AG10803 (cell line): ENCODE measurements at regions not wholly inside any gene's neighbourhood (a gene's known extent, or its start where the extent isn't known, plus 50 kb on each side); places are given as distances from the start of the nearest gene placed in this dataset.
A peak's percentile ranks its signal among the peaks of the same experiment; 100 is the strongest.
"Not testable (repeated sequence)": the region's sequence is repeated elsewhere in the genome, so short reads cannot be mapped to it uniquely, and the experiment has no call there.

ENCODE experiments used
- DNase-seq: peaks from one replicate; pipeline ENCODE4 v3.0.0; 2010; ENCODE audit warnings: low read depth
- H3K4me3 ChIP-seq: 2 replicates; pipeline ENCODE4 v1.5.1; 2011; ENCODE audit warnings: mild to moderate bottlenecking, low read length, control low read depth
- TF ChIP-seq, protein P1 (sequence below): conservative IDR thresholded peaks from 2 replicates; pipeline ENCODE4 v1.5.1; 2011; ENCODE audit warnings: mild to moderate bottlenecking, low read length, control low read depth, inconsistent platforms

DNA sequence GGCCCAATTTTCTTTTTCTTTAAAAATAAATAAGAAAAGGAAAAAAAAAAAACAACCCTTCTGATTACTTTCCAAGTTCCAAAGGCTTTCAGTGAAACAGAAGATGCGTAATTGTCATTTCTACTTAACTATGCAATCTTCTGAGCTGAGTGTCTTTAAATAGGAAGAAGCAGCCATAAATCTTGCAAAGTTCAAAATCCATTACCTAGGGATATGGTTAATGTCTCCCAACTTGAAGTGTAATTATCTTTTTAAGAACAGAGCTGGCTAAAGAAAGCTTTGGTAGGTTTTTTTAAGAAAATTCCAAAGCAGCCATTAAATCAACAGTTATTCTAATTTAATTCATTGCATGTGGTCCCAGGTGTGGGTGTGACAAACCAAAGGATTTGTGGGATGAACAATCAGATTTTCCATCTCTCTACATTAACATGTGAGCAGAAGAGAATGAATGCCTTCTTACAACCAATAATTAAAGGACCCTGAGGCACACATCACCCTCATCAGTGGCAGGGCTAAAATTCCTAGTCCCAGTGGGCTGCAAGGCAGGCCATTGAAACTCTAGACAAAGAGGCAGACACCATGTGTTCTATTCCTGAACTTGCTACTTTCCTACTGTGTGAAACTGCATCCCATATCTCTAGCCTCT is 419.2 kb downstream of the REEP3 start:
- H3K4me3 ChIP-seq: no peak overlapping the region
- no peak for DNase-seq
- TF ChIP-seq, protein P1, sequence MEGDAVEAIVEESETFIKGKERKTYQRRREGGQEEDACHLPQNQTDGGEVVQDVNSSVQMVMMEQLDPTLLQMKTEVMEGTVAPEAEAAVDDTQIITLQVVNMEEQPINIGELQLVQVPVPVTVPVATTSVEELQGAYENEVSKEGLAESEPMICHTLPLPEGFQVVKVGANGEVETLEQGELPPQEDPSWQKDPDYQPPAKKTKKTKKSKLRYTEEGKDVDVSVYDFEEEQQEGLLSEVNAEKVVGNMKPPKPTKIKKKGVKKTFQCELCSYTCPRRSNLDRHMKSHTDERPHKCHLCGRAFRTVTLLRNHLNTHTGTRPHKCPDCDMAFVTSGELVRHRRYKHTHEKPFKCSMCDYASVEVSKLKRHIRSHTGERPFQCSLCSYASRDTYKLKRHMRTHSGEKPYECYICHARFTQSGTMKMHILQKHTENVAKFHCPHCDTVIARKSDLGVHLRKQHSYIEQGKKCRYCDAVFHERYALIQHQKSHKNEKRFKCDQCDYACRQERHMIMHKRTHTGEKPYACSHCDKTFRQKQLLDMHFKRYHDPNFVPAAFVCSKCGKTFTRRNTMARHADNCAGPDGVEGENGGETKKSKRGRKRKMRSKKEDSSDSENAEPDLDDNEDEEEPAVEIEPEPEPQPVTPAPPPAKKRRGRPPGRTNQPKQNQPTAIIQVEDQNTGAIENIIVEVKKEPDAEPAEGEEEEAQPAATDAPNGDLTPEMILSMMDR: no peak

DNA sequence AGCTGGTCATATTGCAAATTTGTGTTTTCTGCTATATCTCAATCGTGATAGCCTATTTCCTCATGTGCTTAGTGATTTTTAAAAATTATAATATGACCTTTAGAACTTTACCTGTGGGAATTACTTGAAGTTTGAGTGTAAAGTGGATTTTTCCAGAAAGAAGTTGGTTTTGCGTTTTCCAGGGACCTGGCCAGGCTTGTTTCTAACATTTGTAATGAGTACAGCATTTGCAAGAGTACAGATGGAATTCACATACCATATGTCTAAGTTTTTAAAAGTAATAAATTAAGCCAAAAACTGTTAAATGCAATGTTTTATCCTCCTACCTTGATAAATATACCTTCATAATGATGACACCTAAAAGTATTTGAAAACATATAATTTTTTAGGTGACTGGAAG is 443.2 kb downstream of the REEP3 start:
- no peak for DNase-seq
- TF ChIP-seq, protein P1: no peak

DNA sequence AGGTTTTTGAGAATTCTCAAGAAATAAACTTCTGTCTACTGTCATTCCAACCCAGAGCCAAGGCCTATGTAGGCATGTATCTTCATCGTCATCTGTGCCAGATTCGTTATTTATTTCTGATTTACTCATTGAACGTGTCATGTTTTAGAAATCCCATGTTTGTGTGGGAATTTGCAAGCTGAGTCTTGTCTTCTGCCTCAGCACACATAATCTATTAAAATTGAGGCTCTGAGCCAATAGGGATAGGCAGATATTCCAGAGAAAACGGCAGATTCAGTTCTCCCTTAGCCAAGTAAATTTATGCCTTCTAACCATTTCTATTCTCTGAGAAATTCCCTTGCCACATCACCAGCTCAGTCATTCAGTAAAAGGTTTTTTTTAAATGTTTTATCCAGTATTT is 444.6 kb downstream of the REEP3 start:
- DNase-seq: no peak
- TF ChIP-seq, protein P1: no peak
- no peak overlapping the region for H3K4me3 ChIP-seq

More for the DNA sequence above, 443.2 kb downstream of the REEP3 start:
- H3K4me3 ChIP-seq: no peak overlapping the region

DNA sequence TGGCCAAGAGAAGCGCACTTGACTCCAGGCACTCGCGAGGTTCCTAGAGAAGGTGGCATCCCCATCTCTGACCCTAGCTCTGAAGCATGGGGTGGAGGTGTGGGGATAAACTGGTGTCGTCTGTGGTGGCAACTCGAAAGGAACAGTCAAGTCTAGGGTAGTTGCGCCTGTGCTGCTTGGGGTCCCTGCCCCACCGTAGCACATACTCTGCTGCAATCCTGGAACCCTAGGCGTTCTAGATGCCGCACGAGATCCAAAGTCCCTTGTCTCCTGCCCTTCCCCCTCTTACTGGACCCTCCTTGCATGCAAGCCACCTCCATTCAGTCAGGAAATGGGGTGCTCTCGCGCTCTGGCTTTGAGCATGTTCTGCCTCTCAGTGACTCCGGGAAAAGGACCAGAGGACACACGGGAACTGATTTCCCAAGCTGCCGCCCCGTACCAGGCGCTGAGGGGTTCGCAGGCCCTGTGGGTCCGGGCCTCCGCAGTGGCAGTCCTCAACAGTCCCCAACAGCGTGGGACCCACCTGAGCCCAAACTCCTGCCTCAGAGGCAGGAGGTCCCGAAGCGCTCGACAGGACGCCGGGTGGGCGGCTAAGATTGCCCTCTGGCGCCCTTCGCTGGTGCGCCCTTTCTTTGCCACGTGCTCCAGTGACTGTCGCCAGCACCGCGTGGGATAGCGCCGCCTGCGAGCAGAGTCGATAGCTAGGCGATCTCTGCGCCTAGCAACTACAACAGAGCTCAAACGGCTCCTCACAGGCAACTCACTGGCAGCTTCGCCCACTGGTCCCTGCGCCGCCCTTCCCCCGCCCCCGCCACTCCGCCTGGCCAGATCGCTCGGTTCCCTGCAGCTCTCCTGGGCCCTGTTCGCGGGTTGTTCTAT is 452.0 kb downstream of the REEP3 start:
- no peak overlapping the region for H3K4me3 ChIP-seq
- DNase-seq: no peak
- TF ChIP-seq, protein P1: no peak

DNA sequence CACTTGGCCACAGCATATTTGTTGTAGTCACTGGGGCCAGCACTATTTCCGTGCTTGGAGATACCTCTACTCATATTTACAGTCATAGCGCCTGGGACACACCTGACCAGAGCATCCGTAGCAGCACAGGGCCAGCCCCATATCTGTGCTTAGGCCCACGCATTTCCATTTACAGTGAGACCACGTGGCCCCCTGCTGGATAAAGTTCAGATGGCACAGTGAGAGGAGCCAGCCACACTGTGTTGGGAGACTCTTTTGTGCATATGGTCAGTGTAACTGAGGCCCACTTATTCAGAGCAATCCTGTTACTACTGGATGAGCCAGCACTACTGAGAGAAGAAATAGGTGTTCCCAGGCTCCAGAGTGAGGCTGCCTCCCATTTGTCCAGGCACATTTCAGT is 455.3 kb downstream of the REEP3 start:
- peak; percentile 32 for DNase-seq
- TF ChIP-seq, protein P1: peak; percentile 61
- H3K4me3 ChIP-seq: no peak overlapping the region

DNA sequence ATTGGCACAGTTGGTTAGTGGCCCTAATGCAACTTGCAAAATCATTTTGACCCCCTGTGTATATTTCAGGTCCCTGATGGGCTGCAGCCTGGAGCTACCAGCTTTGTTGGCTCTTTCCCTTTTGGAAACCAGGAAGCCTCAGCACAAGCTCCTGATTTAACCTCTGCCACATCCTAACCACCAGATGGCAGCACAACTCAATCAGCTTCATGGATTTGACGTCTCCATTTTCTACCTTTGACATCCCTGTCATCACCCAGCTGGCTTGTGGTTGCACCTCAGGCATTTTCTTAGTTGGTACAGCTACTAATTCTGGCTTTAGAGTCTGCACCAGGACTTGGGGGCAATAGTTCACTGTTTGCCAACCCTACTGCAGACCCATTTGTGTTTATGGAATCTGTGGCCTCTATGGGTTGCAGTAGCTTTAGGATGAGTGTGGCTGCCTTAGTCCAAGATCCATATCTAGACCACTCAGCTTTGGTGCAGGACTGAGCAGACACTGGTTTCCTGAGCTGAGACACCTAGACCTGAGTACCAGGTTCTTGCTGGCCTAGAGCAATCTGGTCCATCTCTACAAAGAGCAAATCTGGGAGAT is 456.2 kb downstream of the REEP3 start:
- TF ChIP-seq, protein P1: peak; percentile 67
- H3K4me3 ChIP-seq: no peak overlapping the region
- DNase-seq: peak; percentile 34

DNA sequence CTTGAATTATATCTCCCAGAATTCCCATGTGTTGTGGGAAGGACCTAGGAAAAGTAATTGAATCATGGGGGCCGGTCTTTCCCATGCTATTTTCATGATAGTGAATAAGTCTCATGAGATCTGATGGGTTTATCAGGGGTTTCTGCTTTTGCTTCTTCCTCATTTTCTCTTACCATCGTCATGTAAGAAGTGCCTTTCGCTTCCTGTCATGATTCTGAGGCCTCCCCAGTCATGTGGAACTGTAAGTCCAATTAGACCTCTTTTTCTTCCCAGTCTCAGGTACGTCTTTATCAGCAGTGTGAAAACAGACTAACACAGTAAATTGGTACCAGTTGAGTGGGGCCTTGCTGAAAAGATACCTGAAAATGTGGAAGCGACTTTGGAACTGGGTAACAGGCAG is 459.7 kb downstream of the REEP3 start:
- not testable (repeated sequence) for H3K4me3 ChIP-seq, DNase-seq

DNA sequence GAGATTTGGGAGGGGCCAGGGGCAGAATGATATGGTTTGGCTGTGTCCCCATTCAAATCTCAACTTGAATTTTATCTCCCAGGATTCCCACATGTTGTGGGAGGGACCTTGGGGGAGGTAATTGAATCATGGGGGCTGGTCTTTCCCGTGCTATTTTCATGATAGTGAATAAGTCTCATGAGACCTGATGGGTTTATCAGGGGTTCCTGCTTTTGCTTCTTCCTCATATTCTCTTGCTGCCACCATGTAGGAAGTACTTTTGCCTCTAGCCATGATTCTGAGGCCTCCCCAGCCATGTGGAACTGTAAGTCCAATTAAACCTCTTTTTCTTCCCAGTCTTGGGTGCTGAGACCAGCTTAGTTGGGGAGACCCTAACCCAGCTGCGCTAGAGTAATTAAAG is 462.9 kb downstream of the REEP3 start:
- not testable (repeated sequence) for H3K4me3 ChIP-seq, DNase-seq
